Ovary (tissue), 3 donors: ENCODE measurements at regions not wholly inside any gene's neighbourhood (a gene's known extent, or its start where the extent isn't known, plus 50 kb on each side); places are given as distances from the start of the nearest gene placed in this dataset.

Source experiments
- CTCF ChIP-seq, 3 donors: fragments of 450-650 bp in 2 of 3; fragments of 200-600 bp in 1 of 3; IDR thresholded peaks; one replicate each; pipeline versions ENCODE4 v1.5.1 to v1.8.0; 2016 to 2022; ENCODE audit warnings: antibody characterized with exemption in 3 of 3, mild to moderate bottlenecking in 1 of 3
- POLR2A ChIP-seq: fragments of 450-650 bp; IDR thresholded peaks from one replicate; pipeline ENCODE4 v1.6.1; 2017; ENCODE audit warnings: antibody characterized with exemption, mild to moderate bottlenecking, moderate library complexity
- donor health status: DM: no; HTN: no; CAD: no.

GRCh38 chr1:193971595-193971994, 785.2 kb upstream of the B3GALT2 start:
- TF ChIP-seq CTCF (IDR thresholded peaks at IDR 0.05), result no peak
- TF ChIP-seq POLR2A, result no peak
